Right cardiac atrium (tissue), 5 donors: ENCODE measurements at regions not wholly inside any gene's neighbourhood (a gene's known extent, or its start where the extent isn't known, plus 50 kb on each side); places are given as distances from the start of the nearest gene placed in this dataset.

Experiments
- ATAC-seq, 2 donors: fragments of 200-7000 bp; cut with Tn5 transposase; one replicate each; pipeline versions ENCODE4 v1.8.0 to v1.9.1; 2020; ENCODE audit warnings: moderate library complexity in 2 of 2, mild to moderate bottlenecking in 1 of 2
- DNase-seq, 3 donors: peaks; one replicate each; pipeline ENCODE4 v3.0.0-alpha.2; 2020
- H3K27ac ChIP-seq: one replicate; pipeline ENCODE4 v1.5.1; 2013; ENCODE audit warnings: mild to moderate bottlenecking, low read length, control low read depth, moderate library complexity
- H3K27me3 ChIP-seq: one replicate; pipeline ENCODE4 v1.6.1; 2013; ENCODE audit not compliant: control insufficient read depth, insufficient read depth
- H3K4me1 ChIP-seq: one replicate; pipeline ENCODE4 v1.6.1; 2013; ENCODE audit warnings: low read length; ENCODE audit not compliant: control insufficient read depth, insufficient read depth
- H3K4me3 ChIP-seq: one replicate; pipeline ENCODE4 v1.5.1; 2013; ENCODE audit warnings: low read length, control low read depth
- H3K9me3 ChIP-seq: one replicate; pipeline ENCODE4 v1.6.1; 2013; ENCODE audit warnings: low read length; ENCODE audit not compliant: control insufficient read depth
- WGBS: extraction: QIAGEN DNeasy Blood & Tissue Kit; methylation state at CpG from one replicate; pipeline ENCODE4 v1.1.7; 2013; 5-methylcytosine and 5-hydroxymethylcytosine counted together
- intact Hi-C, 4 donors: fragments of 100-400 bp; cut with DNase I; formaldehyde crosslinking; loops; one replicate each; pipeline versions ENCODE4 v1.11.0 to v1.14.0; 2022 to 2023
- donor health status: healthy with polysubstance abuse.
- donor health status: DM: no; HTN: yes; CAD: no.
- donor health status: DM: no; HTN: no; CAD: no.
- donor health status: DM: no; HTN: yes; CAD: no; lungs with severe emphysema.
- donor health status: DM: yes; HTN: yes; CAD: no.

DNA sequence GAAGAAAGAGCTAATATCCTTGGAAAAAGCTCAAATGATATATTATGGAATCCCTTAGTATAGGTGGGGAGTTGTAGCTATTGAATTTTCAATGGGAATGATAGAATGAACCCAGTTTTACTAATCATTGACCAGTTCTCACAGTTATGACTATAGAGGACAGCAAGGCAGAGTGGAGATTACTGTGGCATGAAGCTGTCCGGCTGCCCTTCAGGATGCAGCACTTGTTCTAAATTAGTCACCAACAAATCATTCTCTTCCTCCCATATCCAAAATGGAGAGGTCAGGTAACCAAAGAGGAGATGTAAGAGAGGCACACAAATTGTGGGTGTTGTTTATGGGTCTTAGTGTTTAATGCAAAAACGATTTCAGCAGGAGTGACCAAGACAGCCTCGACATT, 1490.0 kb upstream of the MIR17HG start:
- DNase-seq (no peak), ATAC-seq (no peak)
- H3K27ac ChIP-seq = no peak overlapping the region
- H3K4me3 ChIP-seq = no peak overlapping the region
- no peaks in the 10 kb centered on the region for H3K27me3 ChIP-seq
- H3K9me3 ChIP-seq = no peaks in the 10 kb centered on the region
- H3K4me1 ChIP-seq = no peaks in the 10 kb centered on the region
- intact Hi-C loops = no loop called here
- 81% methylated on average over 3 of the region's 3 CpGs for WGBS

DNA sequence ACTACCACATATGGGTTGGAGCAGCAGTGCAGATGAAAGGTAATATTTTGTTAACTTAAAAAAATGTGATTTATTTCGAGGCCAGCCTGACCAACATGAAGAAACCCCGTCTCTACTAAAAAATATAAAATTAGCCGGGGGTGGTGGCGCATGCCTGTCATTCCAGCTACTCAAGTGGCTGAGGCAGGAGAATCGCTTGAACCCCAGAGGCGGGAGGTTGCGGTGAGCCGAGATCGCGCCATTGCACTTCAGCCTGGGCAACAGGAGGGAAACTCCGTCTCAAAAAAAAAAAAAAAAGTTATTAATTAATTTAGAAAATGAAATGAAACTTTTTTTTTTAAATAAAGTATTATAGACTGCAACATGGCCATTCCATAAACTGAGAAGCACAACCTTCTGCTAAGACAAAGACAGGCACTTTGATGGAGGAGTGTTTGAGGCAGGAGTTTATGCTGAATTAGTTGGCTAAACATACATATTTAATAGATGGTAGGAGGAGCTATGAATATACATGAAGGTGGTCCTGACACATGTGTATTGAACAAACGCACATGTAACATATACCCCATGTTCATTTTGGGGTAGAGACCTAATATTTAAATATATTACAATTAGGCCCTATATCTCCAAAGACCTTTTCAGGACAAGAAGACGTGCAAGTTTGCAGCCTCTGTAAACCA, 1485.3 kb upstream of the MIR17HG start:
- intact Hi-C loops = no loop called here
- Histone ChIP-seq H3K9me3 (no peaks in the 10 kb centered on the region), H3K4me3 (no peak overlapping the region), H3K4me1 (no peaks in the 10 kb centered on the region), H3K27me3 (no peaks in the 10 kb centered on the region), H3K27ac (no peak overlapping the region)
- WGBS = 90% methylated on average over 13 of the region's 13 CpGs
- DNase-seq (peak in 1 of 3 donors; percentile 25), ATAC-seq (no peak)

DNA sequence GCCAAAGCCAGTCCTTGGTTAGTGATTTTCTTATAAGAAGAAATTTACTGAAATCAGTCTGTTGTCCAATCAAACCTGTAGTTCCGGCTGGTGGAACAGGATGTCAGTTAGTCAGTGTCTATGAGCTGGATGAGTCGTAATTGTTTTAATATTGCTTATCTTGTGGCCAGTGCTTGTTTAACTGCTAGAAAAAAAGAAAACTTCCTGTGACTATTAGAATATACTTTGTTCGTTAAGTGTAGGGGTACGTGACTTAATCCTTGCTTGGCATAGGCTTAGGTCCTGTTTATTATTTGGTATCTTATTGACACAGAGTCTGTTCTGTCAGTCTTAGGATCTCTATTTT, 1484.8 kb upstream of the MIR17HG start:
- ATAC-seq = no peak
- 62% methylated on average over 4 of the region's 4 CpGs for WGBS

DNA sequence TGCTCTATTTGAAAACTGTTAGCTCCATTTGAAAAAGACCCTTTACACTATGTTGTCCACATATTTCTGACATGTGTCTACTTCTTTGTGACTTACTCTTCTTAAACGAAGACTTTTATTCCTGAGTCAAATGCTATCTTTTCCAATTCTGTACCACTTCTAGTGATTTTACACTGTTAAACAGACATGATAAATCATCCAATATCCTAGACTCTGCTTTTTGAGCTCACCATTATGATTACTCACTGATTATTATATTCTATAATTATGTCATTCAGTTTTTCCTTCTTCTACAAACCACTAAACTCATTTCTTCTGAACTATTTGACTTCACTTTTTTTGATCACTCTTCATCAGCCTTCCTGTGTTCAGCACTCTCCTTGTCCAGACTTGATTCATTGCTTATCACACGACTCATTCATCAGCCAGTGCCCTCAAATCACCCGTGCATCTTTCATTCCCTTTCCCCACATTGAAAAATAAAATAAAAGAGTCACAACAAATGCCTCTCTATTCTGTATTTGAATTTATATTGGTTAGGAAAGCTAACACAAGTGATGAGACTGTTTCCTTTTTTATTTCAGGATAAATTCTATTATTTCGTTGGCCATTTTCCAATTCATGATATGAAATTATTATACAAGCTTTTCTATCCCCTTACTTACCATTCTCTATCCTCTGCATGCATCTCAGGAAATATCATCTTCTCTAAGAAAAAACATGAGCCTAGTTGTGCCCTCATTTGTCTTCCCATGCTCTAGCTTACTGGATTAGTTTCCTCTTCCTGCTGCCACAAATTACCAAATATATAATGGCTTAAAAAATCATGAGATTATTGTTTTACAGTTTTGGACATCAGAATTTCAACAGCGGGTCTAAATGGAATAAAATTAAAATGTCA, 1482.1 kb upstream of the MIR17HG start:
- no peaks in the 10 kb centered on the region for H3K27me3 ChIP-seq
- H3K4me3 ChIP-seq = no peak overlapping the region
- intact Hi-C loops = no loop called here
- H3K9me3 ChIP-seq = no peaks in the 10 kb centered on the region
- WGBS = 64% methylated on average over 5 of the region's 5 CpGs
- DNase-seq (no peak), ATAC-seq (no peak)
- H3K27ac ChIP-seq = no peak overlapping the region
- no peaks in the 10 kb centered on the region for H3K4me1 ChIP-seq

More for the DNA sequence above, 1484.8 kb upstream of the MIR17HG start:
- Histone ChIP-seq H3K27ac (no peak overlapping the region), H3K4me1 (no peaks in the 10 kb centered on the region), H3K4me3 (no peak overlapping the region), H3K9me3 (no peaks in the 10 kb centered on the region), H3K27me3 (no peaks in the 10 kb centered on the region)
- no peak for DNase-seq
- intact Hi-C loops = no loop called here

DNA sequence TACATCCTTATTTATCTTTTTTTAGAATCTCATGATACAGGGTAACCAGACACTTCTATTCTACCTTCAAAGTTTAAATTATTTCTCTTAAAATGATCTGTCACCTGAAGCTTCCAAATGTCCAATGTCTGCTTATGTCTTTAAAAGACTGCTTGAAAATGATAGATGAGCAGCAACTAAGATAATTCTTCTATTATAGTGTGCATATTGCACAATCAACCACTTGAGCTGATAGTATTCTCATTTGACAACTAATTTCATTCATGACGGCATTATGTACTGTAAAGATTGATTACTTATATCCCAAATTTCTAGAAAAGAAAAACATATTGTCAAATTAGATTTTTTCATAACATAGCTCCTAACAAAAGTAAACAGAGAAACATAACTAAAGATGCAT, 1478.2 kb upstream of the MIR17HG start:
- intact Hi-C loops = no loop called here
- Histone ChIP-seq H3K27me3 (no peaks in the 10 kb centered on the region), H3K4me1 (no peaks in the 10 kb centered on the region), H3K27ac (no peak overlapping the region), H3K4me3 (no peak overlapping the region), H3K9me3 (no peaks in the 10 kb centered on the region)
- WGBS = 89% methylated on average over 1 of the region's 1 CpG
- DNase-seq (no peak), ATAC-seq (no peak)

DNA sequence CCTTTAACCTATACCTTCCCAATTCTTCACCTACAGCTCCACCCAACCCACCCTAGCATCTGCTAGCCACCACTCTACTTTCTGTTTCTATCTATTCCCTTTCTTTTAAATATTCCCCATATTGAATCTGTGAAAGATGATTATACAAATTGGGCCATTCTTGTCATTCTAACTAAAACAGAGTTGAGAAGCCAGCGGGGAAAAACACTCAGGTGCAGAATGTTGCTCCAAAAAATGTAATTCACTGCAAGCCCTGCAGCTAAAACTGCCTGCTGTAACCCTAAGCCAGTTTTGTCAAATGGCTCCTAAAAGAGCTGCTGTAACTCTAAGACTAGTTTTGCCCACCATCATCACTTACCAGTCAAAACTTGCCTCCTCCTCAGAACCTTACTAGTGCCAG, 1468.6 kb upstream of the MIR17HG start:
- Histone ChIP-seq H3K9me3 (no peaks in the 10 kb centered on the region), H3K27ac (no peak overlapping the region), H3K27me3 (no peaks in the 10 kb centered on the region), H3K4me3 (no peak overlapping the region), H3K4me1 (no peaks in the 10 kb centered on the region)
- intact Hi-C loops = no loop called here
- DNase-seq = no peak
- no peak for ATAC-seq
- WGBS = 41% methylated on average over 1 of the region's 1 CpG

DNA sequence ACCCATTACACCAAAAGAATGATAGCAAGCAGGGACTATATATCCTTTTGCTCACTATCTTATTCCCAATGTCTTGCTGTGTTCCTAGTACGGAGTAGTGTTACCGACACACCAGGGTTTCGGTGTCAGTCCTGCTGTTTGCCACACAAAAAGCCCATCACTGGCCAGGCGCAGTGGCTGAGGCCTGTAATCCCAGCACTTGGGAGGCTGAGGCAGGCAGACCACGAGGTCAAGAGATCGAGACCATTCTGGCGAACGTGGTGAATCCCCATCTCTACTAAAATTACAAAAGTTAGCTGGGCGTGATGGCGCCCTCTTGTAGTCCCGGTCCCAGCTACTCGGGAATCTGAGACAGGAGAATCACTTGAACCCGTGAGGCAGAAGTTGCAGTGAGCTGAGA, 1467.3 kb upstream of the MIR17HG start:
- H3K27ac ChIP-seq = no peak overlapping the region
- ATAC-seq (no peak), DNase-seq (no peak)
- WGBS = 95% methylated on average over 13 of the region's 13 CpGs
- H3K9me3 ChIP-seq = no peaks in the 10 kb centered on the region
- intact Hi-C loops = no loop called here
- H3K27me3 ChIP-seq = no peaks in the 10 kb centered on the region
- no peaks in the 10 kb centered on the region for H3K4me1 ChIP-seq
- H3K4me3 ChIP-seq = no peak overlapping the region

DNA sequence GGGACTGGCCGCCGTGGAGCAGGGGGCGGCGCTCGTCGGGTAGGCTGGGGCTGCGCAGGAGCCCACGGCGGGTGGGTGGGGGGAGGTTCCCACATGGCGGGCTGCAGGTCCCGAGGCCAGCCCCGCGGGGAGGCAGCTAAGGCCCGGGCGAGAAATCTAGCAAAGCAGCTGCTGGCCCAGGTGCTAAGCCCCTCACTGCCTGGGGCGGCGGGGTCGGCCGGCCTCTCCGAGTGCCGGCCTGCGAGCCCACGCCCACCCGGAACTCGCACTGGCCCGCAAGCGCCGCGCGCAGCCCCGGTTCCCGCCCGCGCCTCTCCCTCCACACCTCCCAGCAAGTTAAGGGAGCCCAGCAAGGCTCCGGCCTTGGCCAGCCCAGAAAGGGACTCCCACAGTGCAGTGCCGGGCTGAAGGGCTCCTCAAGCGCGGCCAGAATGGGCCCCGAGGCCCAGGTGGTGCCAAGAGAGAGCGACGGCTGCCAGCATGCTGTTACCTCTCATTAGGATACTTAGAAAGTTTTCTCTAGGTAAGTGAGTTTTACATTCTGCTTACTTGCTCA, 1463.5 kb upstream of the MIR17HG start:
- DNase-seq (peak in 2 of 3 donors; percentile 29 to 42), ATAC-seq (no peak)
- intact Hi-C loops = no loop called here
- Histone ChIP-seq H3K27ac (no peak overlapping the region), H3K4me1 (no peaks in the 10 kb centered on the region), H3K27me3 (no peaks in the 10 kb centered on the region), H3K9me3 (no peaks in the 10 kb centered on the region), H3K4me3 (no peak overlapping the region)
- 85% methylated on average over 41 of the region's 41 CpGs for WGBS

DNA sequence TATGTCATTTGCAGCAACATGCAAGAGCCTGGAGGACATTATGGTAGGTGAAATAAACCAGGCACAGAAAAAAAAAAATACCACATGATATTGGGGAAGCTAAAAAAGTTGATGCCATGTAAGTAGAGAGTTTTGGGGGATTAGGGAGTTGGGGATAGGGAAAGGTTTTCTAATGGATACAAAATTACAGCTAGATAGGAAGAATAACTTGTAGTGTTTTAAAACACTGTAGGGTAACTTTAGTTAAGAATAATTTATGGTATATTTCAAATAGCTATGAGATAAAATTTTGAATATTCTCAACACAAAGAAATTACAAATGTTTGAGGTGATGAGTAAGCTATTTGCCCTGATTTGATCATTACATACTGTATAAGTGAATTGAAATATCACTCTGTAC, 1456.7 kb upstream of the MIR17HG start:
- ATAC-seq (no peak), DNase-seq (no peak)
- H3K9me3 ChIP-seq = no peaks in the 10 kb centered on the region
- H3K4me3 ChIP-seq = no peak overlapping the region
- H3K4me1 ChIP-seq = no peaks in the 10 kb centered on the region
- no peak overlapping the region for H3K27ac ChIP-seq
- intact Hi-C loops = no loop called here
- no peaks in the 10 kb centered on the region for H3K27me3 ChIP-seq

DNA sequence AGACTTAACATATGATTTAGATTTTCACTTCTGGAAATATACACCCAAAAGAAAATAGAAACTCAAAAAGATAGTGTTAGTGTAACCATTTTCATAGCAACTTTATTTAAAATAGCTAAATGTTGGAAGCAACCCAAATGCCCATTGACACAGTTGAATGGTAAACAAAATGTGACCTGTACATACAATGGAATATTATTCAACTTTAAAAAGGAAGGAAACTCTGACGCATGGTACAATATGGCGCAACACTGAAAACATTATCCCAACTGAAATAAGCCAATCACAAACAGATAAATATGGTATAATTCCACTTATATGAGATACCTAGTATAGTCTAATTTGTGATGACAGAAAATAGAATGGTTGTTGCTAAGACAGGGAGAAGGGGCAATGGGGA, 1456.1 kb upstream of the MIR17HG start:
- Histone ChIP-seq H3K9me3 (no peaks in the 10 kb centered on the region), H3K27ac (no peak overlapping the region), H3K4me3 (no peak overlapping the region), H3K27me3 (no peaks in the 10 kb centered on the region), H3K4me1 (no peaks in the 10 kb centered on the region)
- WGBS = 70% methylated on average over 2 of the region's 2 CpGs
- intact Hi-C loops = no loop called here
- no peak for DNase-seq
- ATAC-seq = no peak

DNA sequence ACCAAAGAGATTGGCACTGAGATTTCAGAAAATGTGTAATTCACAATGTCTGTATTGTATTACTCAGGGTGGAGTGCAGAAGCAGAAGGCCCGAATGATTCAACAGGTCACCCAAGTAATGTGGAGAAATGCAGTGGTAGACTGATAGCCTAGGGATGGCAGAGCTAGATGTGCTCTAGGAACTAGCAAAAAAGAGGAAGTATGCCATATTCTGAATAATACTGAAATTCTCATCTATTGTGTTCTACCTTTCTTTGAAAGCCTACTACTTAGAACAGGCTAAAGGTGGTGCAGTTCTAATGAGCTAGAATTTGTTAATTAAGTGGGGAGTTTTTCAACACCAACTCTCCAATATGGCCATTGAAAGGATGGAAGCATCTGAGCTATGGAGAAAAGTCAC, 1449.8 kb upstream of the MIR17HG start:
- DNase-seq = no peak
- intact Hi-C loops = no loop called here
- Histone ChIP-seq H3K27ac (no peak overlapping the region), H3K27me3 (no peaks in the 10 kb centered on the region), H3K4me1 (no peaks in the 10 kb centered on the region), H3K9me3 (no peaks in the 10 kb centered on the region), H3K4me3 (no peak overlapping the region)
- WGBS = 83% methylated on average over 1 of the region's 1 CpG
- no peak for ATAC-seq
